HUES48 (cell line): ENCODE measurements at regions not wholly inside any gene's neighbourhood (a gene's known extent, or its start where the extent isn't known, plus 50 kb on each side); places are given as distances from the start of the nearest gene placed in this dataset.

Source experiments
- H3K27ac ChIP-seq: one replicate; pipeline ENCODE4 v1.7.0; 2013; ENCODE audit warnings: low read depth, low read length, inconsistent platforms
- H3K27me3 ChIP-seq: 2 replicates; pipeline ENCODE4 v1.6.1; 2013; ENCODE audit warnings: mild to moderate bottlenecking, low read length; ENCODE audit not compliant: control insufficient read depth, insufficient read depth
- H3K36me3 ChIP-seq: 2 replicates; pipeline ENCODE4 v1.6.1; 2013; ENCODE audit warnings: low read length; ENCODE audit not compliant: control insufficient read depth, insufficient read depth
- H3K4me1 ChIP-seq: 2 replicates; pipeline ENCODE4 v1.6.1; 2013; ENCODE audit warnings: mild to moderate bottlenecking, low read length; ENCODE audit not compliant: control insufficient read depth, insufficient read depth
- H3K4me3 ChIP-seq: 2 replicates; pipeline ENCODE4 v1.5.1; 2013; ENCODE audit warnings: mild to moderate bottlenecking, low read depth, low read length
- H3K9ac ChIP-seq: 2 replicates; pipeline ENCODE4 v1.6.1; 2013; ENCODE audit warnings: mild to moderate bottlenecking, low read depth, low read length, moderate library complexity
- H3K9me3 ChIP-seq: 2 replicates; pipeline ENCODE4 v1.6.1; 2013; ENCODE audit warnings: low read length; ENCODE audit not compliant: control insufficient read depth, insufficient read depth

- Histone ChIP-seq H3K9me3 (no peaks in the 10 kb centered on the region), H3K27ac (no peak overlapping the region), H3K4me1 (peaks cover 19% of the 10 kb centered on the region), H3K27me3 (no peaks in the 10 kb centered on the region; the same call in 1 of the 2 replicates), H3K9ac (no peak overlapping the region), H3K4me3 (no peak overlapping the region), H3K36me3 (no peaks in the 10 kb centered on the region)
Observed at GRCh38 chr10:29055101-29055500, 233.8 kb upstream of the LYZL1 start.

DNA sequence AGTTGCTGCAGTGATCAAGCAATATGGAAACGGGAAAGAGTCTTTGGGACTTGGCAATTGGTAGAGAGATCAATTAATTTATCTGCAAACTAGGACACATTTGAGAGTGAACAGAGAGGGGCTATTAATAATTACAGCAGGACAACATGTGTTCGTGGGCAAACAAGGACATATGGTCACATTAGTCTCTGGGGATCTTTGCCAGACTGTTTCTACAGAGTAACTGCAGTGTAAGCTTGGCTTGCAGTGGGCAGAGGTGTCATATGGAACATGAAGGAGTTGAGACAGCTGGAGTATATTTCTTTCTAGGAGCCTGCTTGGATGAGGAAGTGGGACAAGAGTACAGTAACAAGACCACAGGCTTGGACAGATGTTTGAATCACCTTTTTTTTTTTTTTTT is 232.1 kb upstream of the LYZL1 start:
- Histone ChIP-seq H3K36me3 (no peaks in the 10 kb centered on the region), H3K9me3 (no peaks in the 10 kb centered on the region), H3K9ac (no peak overlapping the region), H3K27ac (no peak overlapping the region), H3K27me3 (no peaks in the 10 kb centered on the region; the same call in 1 of the 2 replicates), H3K4me1 (peaks cover 19% of the 10 kb centered on the region), H3K4me3 (no peak overlapping the region)

DNA sequence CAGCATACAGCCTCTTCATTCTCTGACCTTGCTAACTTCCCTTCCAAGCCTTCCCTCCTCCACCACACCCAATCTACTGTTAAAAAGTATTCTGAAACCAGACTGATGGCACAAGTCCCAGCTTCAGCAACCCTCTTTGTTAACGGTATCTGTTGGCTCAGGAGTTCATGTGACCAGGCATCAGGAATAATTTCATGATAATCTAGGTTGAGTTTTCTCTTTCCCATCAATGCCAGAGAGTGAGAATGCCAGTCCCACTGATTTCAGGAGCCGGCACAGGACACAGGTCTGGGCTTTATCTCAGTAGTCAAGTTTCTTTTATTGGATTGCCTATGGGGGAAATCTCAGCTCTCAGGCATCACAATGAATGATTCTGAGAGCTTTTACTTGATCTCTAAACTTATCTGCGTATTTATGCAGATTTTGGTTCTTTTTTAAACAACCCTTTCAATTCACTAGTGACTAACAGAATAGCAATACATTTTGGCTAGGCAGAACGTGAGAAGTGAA is 231.0 kb upstream of the LYZL1 start:
- Histone ChIP-seq H3K36me3 (no peaks in the 10 kb centered on the region), H3K27ac (no peak overlapping the region), H3K9me3 (no peaks in the 10 kb centered on the region), H3K4me1 (peaks cover 19% of the 10 kb centered on the region), H3K4me3 (no peak overlapping the region), H3K27me3 (no peaks in the 10 kb centered on the region; the same call in 1 of the 2 replicates), H3K9ac (no peak overlapping the region)

DNA sequence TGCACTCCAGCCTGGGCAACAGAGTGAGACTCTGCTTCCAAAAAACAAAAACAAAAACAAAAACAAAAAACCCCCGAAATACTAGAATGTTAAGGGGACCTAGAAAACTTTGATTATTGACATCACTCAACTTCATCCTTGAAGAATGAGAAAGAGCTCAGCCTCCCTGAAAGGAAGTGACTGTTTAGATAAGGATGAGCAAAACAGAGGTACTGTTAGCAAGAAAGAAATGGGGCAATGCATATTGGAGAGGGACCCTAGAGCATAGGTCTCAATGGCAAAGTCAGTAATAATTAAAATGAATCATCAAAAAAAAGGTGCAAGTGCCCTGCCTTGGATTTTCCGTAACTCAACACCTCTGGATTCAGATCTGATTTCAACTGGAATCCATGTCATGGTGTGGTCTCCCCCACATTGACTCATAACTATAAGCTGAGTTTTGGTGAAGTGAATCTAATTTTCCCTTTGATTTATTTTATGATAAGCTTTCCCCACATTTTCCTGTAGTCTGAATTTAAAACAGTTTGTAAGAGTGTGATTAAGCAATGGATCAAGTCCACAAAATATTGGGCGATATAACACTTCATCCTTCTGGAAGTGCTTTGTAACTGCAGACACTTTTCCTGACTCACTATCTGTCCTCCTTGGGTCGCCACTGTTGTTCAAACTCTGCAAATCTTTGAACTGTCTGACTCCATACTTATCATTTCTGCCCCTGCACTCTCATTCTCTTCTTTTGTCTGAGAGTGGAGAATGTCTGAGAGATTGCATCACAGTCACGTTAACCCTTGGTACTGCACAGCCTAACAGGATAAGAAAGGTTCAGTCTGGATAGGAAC is 224.8 kb upstream of the LYZL1 start:
- Histone ChIP-seq H3K27me3 (no peaks in the 10 kb centered on the region), H3K4me1 (peaks cover 17% of the 10 kb centered on the region), H3K27ac (peak overlapping the region; percentile 22), H3K9ac (no peak overlapping the region), H3K36me3 (no peaks in the 10 kb centered on the region), H3K4me3 (no peak overlapping the region), H3K9me3 (no peaks in the 10 kb centered on the region)

GRCh38 chr10:29064680-29065079 is 224.2 kb upstream of the LYZL1 start:
- H3K27me3 ChIP-seq, result no peaks in the 10 kb centered on the region
- peak overlapping the region; percentile 22 for H3K27ac ChIP-seq
- H3K4me1 ChIP-seq, result peaks cover 23% of the 10 kb centered on the region
- no peaks in the 10 kb centered on the region for H3K9me3 ChIP-seq
- H3K9ac ChIP-seq, result no peak overlapping the region
- no peak overlapping the region for H3K4me3 ChIP-seq
- no peaks in the 10 kb centered on the region for H3K36me3 ChIP-seq

- H3K4me3 ChIP-seq, result no peak overlapping the region
- H3K36me3 ChIP-seq, result no peaks in the 10 kb centered on the region
- H3K9ac ChIP-seq, result no peak overlapping the region
- H3K27me3 ChIP-seq, result no peaks in the 10 kb centered on the region
- peaks cover 29% of the 10 kb centered on the region for H3K4me1 ChIP-seq
- H3K27ac ChIP-seq, result no peak overlapping the region
- no peaks in the 10 kb centered on the region for H3K9me3 ChIP-seq
Observed at GRCh38 chr10:29067161-29067560, 221.7 kb upstream of the LYZL1 start.

GRCh38 chr10:29067628-29068027 is 221.2 kb upstream of the LYZL1 start:
- Histone ChIP-seq H3K9ac (no peak overlapping the region), H3K4me3 (no peak overlapping the region), H3K36me3 (no peaks in the 10 kb centered on the region), H3K27ac (no peak overlapping the region), H3K4me1 (peaks cover 29% of the 10 kb centered on the region), H3K9me3 (no peaks in the 10 kb centered on the region), H3K27me3 (no peaks in the 10 kb centered on the region)

DNA sequence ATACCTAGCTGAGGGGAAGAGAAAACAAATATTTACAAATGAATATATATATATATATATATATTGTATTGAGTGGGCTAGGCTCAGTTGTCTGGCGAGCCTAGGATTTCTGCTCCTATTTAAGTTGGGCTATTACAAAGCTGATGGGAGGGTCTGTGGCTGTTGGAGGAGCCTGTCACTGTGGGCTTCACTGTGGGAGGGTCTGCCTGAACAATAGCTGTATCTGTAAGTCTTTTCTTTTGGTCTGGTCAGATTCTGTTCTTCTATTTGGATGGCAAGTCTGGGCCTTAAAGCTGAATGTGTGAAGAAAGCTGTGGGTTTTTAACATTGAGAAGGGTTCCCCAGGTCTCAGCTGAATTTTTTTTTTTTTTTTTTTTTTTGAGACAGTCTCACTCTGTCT is 220.6 kb upstream of the LYZL1 start:
- H3K36me3 ChIP-seq, result no peaks in the 10 kb centered on the region
- H3K27ac ChIP-seq, result peak overlapping the region; percentile 56
- peaks cover 29% of the 10 kb centered on the region for H3K4me1 ChIP-seq

GRCh38 chr10:29068966-29069365 is 219.9 kb upstream of the LYZL1 start:
- Histone ChIP-seq H3K4me3 (no peak overlapping the region), H3K27me3 (no peaks in the 10 kb centered on the region), H3K9me3 (no peaks in the 10 kb centered on the region), H3K4me1 (peaks cover 29% of the 10 kb centered on the region), H3K27ac (peak overlapping the region; percentile 80), H3K9ac (no peak overlapping the region), H3K36me3 (no peaks in the 10 kb centered on the region)

More for the DNA sequence above, 220.6 kb upstream of the LYZL1 start:
- no peak overlapping the region for H3K9ac ChIP-seq
- no peaks in the 10 kb centered on the region for H3K9me3 ChIP-seq
- H3K27me3 ChIP-seq, result no peaks in the 10 kb centered on the region
- H3K4me3 ChIP-seq, result no peak overlapping the region

DNA sequence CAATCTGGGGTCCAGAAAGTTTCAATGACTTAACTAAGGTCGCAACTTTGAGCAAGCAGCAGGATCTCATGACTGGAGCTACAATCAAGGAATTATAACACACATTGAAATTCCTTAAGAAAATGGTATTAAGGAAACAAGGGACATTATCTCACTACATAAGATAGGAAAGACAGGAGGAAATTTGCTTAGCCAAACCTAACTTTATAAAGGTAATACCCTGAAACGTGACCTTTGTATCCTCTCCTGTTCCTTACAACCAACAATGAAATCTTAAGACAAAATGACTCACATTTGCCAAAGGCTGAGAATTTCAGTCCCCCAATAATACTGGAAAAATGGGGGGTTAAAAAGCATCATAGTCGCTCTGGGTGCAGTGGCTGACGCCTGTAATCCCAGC is 218.9 kb upstream of the LYZL1 start:
- H3K27me3 ChIP-seq, result no peaks in the 10 kb centered on the region
- no peak overlapping the region for H3K4me3 ChIP-seq
- no peak overlapping the region for H3K9ac ChIP-seq
- peak overlapping the region; percentile 80 for H3K27ac ChIP-seq
- no peaks in the 10 kb centered on the region for H3K36me3 ChIP-seq
- H3K9me3 ChIP-seq, result no peaks in the 10 kb centered on the region
- peaks cover 29% of the 10 kb centered on the region for H3K4me1 ChIP-seq

GRCh38 chr10:29078919-29079318 is 210.0 kb upstream of the LYZL1 start:
- Histone ChIP-seq H3K27ac (peak overlapping the region; percentile 17), H3K27me3 (no peaks in the 10 kb centered on the region), H3K36me3 (no peaks in the 10 kb centered on the region), H3K9ac (no peak overlapping the region), H3K4me3 (no peak overlapping the region), H3K9me3 (no peaks in the 10 kb centered on the region), H3K4me1 (peaks cover 15% of the 10 kb centered on the region)
